HG03135 (cell line): ENCODE measurements at regions not wholly inside any gene's neighbourhood (a gene's known extent, or its start where the extent isn't known, plus 50 kb on each side); places are given as distances from the start of the nearest gene placed in this dataset.

Experiments
- ATAC-seq: cut with Tn5 transposase; IDR thresholded peaks from one replicate; pipeline ENCODE4 v1.9.1; 2021; ENCODE audit warnings: mild to moderate bottlenecking, moderate library complexity; ENCODE audit not compliant: unreplicated experiment

GRCh38 chr1:87669674-87670073 lies 341.0 kb downstream of the LMO4 start:
- ATAC-seq: no peak

- ATAC-seq: no peak
These were observed 344.6 kb downstream of the LMO4 start for GRCh38 chr1:87673309-87673708.

GRCh38 chr1:87673748-87674147 lies 345.1 kb downstream of the LMO4 start:
- no peak for ATAC-seq

- no peak for ATAC-seq
These were observed 346.1 kb downstream of the LMO4 start for GRCh38 chr1:87674791-87675190.

- no peak for ATAC-seq
These were observed 349.6 kb downstream of the LMO4 start for GRCh38 chr1:87678266-87678665.

GRCh38 chr1:87682565-87682964 lies 353.9 kb downstream of the LMO4 start:
- ATAC-seq: no peak

- no peak for ATAC-seq
These were observed 354.7 kb downstream of the LMO4 start for GRCh38 chr1:87683196-87683956.

GRCh38 chr1:87684194-87684593 lies 355.5 kb downstream of the LMO4 start:
- no peak for ATAC-seq

GRCh38 chr1:87684713-87685205 lies 356.1 kb downstream of the LMO4 start:
- no peak for ATAC-seq

GRCh38 chr1:87685311-87686135 lies 356.8 kb downstream of the LMO4 start:
- no peak for ATAC-seq

- ATAC-seq: no peak
These were observed 357.4 kb downstream of the LMO4 start for GRCh38 chr1:87686136-87686495.

GRCh38 chr1:87686671-87687070 lies 358.0 kb downstream of the LMO4 start:
- no peak for ATAC-seq

GRCh38 chr1:87688136-87688535 lies 359.5 kb downstream of the LMO4 start:
- no peak for ATAC-seq

- no peak for ATAC-seq
These were observed 360.8 kb downstream of the LMO4 start for GRCh38 chr1:87689487-87689886.

- no peak for ATAC-seq
These were observed 367.8 kb downstream of the LMO4 start for GRCh38 chr1:87696483-87696882.

GRCh38 chr1:87702455-87702854 lies 373.8 kb downstream of the LMO4 start:
- no peak for ATAC-seq

- no peak for ATAC-seq
These were observed 376.6 kb downstream of the LMO4 start for GRCh38 chr1:87705233-87705632.

GRCh38 chr1:87706203-87706602 lies 377.5 kb downstream of the LMO4 start:
- no peak for ATAC-seq

- ATAC-seq: no peak
These were observed 378.1 kb downstream of the LMO4 start for GRCh38 chr1:87706779-87707228.

- no peak for ATAC-seq
These were observed 378.7 kb downstream of the LMO4 start for GRCh38 chr1:87707411-87707810.

- no peak for ATAC-seq
These were observed 383.8 kb downstream of the LMO4 start for GRCh38 chr1:87712261-87713010.
